Embryonic facial prominence (tissue), 1 donor: ENCODE measurements at regions not wholly inside any gene's neighbourhood (a gene's known extent, or its start where the extent isn't known, plus 50 kb on each side); places are given as distances from the start of the nearest gene placed in this dataset.

ENCODE experiments used
- DNase-seq: peaks from one replicate; pipeline ENCODE4 v3.0.0-alpha.2; 2016; ENCODE audit errors: extremely low spot score

DNA sequence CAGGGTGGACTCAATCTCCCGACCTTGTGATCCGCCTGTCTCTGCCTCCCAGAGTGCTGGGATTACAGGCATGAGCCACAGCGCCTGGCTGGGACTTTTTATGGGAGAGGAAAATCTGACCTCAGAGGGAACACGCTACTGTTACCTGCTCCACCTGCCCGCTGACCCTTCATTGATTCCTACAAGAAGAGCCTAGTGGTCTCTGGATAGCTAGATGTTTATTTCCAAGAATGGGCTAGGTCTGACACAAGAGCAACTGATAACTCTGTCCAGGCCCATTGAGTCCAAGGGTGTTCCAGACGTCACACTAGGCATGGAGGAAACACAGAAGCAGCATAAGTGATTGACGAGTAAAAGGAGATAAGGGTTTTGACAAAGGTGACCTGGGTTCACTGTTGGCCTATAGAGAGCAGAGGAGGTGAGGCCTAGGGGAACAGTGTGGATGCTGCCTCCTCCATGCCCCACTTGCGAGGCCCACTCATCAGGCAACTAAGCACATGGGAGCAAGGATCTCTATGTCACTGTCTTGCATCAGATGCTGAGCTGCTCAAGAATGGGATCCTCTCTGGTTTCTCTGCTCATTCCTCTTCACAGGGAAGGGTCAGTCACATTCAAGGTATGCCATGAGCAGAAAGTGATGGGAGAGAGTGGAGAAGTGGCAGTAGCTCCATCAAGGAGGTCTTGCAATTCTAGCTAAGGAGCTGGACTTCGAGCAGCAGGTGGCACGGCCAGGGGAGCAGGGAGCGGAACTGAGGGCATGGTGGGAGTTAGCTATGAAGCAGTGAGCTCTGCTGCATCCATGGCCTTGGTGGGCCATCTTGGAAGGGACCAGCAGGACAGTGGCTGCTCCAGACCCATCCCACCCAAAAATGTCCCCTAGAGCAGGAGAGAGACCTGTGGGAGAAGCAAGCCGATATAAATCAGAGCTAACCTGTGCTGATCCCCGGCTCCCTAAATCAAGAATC is 145.2 kb downstream of the WSCD1 start:
- no peak for DNase-seq

- DNase-seq = no peak
These were observed 143.7 kb downstream of the WSCD1 start for GRCh38 chr17:6213859-6214258.

DNA sequence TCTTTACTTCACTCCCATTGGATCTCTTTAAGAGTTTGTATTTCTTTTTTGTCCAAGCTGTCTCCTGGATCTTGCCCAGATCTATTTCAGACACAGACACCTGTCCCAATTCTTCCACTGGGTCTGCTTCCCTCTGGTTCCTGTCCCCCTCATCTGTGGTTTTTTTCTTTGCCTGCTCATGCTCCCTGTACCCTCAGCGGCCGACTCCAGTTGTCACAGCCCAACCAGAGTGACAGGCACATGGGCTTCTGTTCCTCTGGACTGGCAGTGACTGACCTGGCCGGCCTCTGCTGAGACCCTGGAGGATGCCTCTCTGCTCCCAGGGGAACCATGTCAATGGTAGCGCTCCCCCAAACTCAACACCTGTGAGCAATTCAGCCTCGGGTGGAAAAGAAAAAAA is 142.6 kb downstream of the WSCD1 start:
- no peak for DNase-seq

GRCh38 chr17:6209829-6210228 is 139.7 kb downstream of the WSCD1 start:
- DNase-seq = no peak

GRCh38 chr17:6208608-6209180 is 138.5 kb downstream of the WSCD1 start:
- no peak for DNase-seq

- DNase-seq = no peak
These were observed 135.3 kb downstream of the WSCD1 start for GRCh38 chr17:6205525-6205924.

DNA sequence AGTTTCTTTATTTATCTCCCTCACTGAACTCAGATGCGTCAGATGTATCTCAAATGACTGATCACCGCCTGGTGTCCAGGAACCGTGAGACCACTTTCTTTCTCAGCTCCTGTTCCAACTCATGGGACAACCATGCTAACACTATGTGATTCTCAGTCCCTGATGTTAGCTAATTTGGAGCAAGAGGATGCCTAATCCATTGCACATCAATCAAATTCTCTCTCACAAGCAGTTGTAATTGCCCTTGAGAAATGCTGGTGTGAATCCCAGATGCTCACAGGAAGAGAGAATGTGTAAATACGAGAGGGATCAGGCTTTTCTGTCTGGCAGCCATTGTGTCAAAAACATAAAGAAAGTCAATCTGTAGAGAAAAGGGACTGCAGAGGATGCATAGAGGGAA is 134.9 kb downstream of the WSCD1 start:
- no peak for DNase-seq

DNA sequence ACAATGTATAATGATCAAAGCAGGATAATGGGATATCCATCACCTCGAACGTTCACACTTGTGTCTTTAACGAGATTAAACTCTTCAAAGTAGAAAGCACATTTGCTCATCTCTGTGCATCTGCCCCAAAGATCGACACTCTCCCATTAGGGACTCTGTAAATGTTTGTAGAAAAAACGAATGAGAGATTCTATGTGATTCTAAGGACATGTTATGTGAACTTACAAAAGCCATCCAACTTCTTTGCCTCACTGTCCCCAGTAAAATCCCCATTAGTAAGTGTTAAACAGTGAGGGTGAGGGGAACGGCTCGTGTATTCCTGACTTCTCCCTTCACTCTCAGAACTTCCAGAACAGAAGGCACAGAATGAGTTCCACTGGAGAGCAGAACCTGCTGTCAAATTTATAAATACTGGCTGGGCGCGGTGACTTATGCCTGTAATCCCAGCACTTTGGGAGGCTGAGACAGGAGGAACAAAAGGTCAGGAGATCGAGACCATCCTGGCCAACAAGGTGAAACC is 134.1 kb downstream of the WSCD1 start:
- no peak for DNase-seq

- no peak for DNase-seq
These were observed 126.2 kb downstream of the WSCD1 start for GRCh38 chr17:6196355-6196754.

DNA sequence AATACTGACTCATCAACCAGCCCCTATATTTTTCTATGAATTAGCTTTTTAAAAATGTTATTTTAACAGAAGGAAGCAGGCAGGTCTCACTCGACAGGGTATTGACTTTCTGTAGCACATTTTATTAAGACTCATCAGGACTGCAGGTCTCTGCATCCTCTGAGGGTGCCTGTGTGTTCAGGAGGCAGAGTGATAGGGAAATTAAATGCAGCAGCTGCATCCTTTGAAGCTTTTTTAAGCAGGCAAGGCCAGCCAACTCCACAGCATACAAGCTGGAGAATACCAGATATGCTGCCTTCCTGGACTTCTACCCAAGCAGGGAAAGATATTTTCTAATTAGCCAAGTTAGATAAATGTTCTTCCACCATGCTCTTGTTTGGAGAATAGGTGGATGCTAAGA is 124.9 kb downstream of the WSCD1 start:
- DNase-seq = no peak

DNA sequence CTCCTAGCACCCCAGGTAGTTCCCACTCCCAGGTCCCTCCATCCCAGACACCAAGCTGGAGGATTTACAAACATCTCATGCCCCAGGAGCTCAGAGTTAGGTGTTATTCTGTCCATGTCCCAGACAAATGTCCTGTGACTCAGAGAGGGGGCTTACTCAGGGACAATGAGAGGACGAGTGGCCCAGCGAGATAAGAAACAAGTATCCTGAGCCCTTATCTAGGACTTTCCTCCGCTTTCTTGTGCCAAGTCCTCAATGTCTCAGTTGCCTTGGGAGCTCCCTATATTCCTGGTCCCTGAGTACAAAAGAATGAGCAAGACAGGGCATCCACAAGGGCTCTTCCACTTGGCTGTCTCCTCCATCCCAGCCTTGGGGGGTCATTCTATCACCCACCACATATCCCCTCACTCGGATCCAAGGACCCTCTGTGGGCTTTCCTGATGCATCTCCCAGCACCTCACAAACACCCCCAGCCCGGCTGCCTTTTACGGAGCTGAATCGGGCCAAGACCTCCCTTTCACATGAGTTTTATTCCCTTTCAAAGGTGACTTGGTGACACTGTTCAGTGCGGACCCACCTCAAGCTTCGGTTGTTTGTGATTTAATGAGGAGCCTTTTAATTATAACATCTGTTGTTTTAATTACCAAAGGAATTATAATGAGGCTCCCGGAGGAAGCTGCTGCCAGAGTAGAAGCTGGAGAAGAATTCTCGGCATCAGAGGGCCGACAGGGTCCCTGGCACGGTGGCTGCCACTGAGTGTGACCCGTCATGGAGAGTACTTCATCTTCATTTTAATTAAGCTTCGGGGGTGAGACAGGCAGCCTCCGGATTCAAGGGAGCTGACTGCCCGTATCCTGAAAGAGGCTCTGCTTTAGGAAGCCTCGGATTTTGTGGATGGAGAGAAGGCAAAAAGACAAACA is 121.5 kb downstream of the WSCD1 start:
- no peak for DNase-seq

DNA sequence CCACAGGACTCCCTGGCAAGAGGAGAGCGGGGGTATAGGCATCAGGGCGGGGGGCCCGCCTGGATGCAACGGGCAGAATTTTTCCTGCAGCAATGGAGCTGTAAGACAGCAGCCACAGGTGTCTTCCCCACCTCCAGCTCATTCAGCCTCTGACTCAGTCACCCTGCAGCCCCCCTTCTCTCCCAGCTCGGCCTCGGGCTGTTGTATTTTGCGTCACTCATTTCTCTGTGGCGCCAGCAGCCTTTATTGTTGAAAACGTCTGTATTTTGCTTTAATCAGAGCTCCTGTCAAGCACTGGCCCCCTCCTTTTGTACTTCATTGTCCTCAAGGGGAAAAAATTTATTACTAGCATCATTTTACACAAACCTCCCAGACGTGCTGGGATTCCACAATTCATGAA is 117.7 kb downstream of the WSCD1 start:
- DNase-seq = peak; percentile 17

- DNase-seq = no peak
These were observed 116.8 kb downstream of the WSCD1 start for GRCh38 chr17:6186998-6187397.

- DNase-seq = no peak
These were observed 114.3 kb downstream of the WSCD1 start for GRCh38 chr17:6184508-6184907.

DNA sequence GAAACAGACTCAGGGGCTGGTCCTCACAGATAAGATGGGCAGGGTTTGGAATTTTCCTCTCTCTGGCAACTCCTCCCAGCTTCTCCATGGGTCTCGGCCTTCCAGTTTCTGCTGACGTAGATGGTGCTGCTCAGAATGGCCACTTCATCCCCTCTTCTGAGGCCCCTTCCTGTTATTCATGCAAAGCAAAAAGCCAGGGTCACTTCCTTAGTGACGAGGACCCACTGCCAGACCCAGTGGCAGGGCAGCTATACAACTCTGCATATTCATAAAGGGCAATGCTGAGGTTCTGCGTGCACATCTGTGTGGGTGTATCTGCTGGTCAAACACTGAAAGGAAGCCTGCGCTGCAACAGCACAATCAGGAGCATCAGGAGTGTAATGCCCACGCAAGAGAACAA is 108.8 kb downstream of the WSCD1 start:
- DNase-seq = no peak

DNA sequence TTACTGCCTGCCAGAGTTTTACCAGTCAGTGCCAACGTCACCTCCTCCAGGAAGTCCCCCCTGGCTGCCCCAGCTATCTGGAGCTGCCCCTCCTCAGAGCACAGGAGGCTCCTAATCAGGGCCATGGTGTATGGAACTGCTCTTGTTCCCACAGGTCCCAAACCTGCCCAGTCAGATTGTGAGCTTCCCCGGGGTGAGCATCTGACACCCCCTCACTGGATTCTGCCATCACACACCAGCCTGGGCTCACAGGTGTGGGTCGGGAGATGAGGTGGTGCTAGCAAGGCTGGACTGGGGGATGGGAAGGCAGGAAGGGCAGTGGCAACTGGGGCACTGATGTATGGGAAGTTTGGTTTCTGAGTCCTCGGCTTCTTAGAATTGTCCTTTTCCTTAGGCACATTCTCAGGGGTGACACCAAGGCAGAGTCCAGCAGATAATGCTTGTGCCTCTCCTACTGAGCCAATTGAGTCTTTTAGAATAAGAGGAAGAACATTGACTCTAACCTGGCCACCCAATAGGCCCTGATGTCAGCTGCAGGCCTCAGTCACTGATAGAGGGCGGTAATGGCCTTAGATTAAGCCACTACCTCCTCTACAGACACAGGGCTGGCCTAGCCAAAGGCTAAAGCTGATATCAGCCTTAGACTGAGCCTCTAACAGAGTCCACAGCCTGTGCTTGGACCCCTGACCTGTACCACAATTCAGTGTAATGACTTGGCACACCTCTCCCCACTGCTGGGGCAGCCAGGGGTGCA is 107.9 kb downstream of the WSCD1 start:
- no peak for DNase-seq
